IMR-90 (cell line): ENCODE measurements at regions not wholly inside any gene's neighbourhood (a gene's known extent, or its start where the extent isn't known, plus 50 kb on each side); places are given as distances from the start of the nearest gene placed in this dataset.
A peak's percentile ranks its signal among the peaks of the same experiment; 100 is the strongest.

Experiments
- ATAC-seq: fragments of 200-7000 bp; cut with Tn5 transposase; 2 replicates; pipeline ENCODE4 v1.9.1; 2020; ENCODE audit warnings: low read depth, mild to moderate bottlenecking, moderate library complexity
- BruUV-seq: library from RNA; stranded (reverse); fragments of 400-500 nt; replicated peaks from 2 replicates; lab custom pipeline; 2021; lab: Mats Ljungman, UMichigan
- CTCF ChIA-PET: fragments of 300-600 bp; formaldehyde crosslinking; extraction: SDS; loops from one replicate; lab custom pipeline; 2021; ENCODE audit warnings: antibody characterized with exemption; lab: Yijun Ruan, JAX
- POLR2A ChIA-PET: fragments of 300-600 bp; sonication (Branson Sonifier 250); formaldehyde crosslinking; loops from one replicate; lab custom pipeline; 2022; ENCODE audit warnings: antibody characterized with exemption; ENCODE audit not compliant: unreplicated experiment; lab: Charles Lee
- DNase-seq: peaks from one replicate; pipeline ENCODE4 v3.0.0; 2013
- H2AFZ ChIP-seq: replicated peaks from 2 replicates; pipeline ENCODE3; 2013; ENCODE audit warnings: low read length, mild to moderate bottlenecking; ENCODE audit not compliant: poor library complexity
- H2AK5ac ChIP-seq: 2 replicates; pipeline ENCODE4 v1.6.1; 2013; ENCODE audit warnings: low read depth, low read length, inconsistent platforms
- H2AK9ac ChIP-seq: replicated peaks from 2 replicates; pipeline ENCODE3; 2013; ENCODE audit warnings: mild to moderate bottlenecking, low read depth, low read length, moderate library complexity; ENCODE audit not compliant: poor library complexity
- H2BK120ac ChIP-seq: 2 replicates; pipeline ENCODE4 v1.6.1; 2013; ENCODE audit warnings: low read depth, low read length, inconsistent platforms
- H2BK15ac ChIP-seq: 3 replicates; pipeline ENCODE4 v1.6.1; 2013; ENCODE audit warnings: low read depth, low read length, inconsistent platforms
- H2BK20ac ChIP-seq: 2 replicates; pipeline ENCODE4 v1.6.1; 2013; ENCODE audit warnings: low read depth, mild to moderate bottlenecking, inconsistent platforms, low read length, moderate library complexity
- H2BK5ac ChIP-seq: 2 replicates; pipeline ENCODE4 v1.6.1; 2013; ENCODE audit warnings: mild to moderate bottlenecking, low read depth, low read length, inconsistent platforms; ENCODE audit not compliant: poor library complexity, severe bottlenecking
- H3K14ac ChIP-seq: replicated peaks from 2 replicates; pipeline ENCODE4 v1.6.1; 2013; ENCODE audit warnings: low read depth, low read length, inconsistent platforms
- H3K18ac ChIP-seq: 2 replicates; pipeline ENCODE4 v1.6.1; 2013; ENCODE audit warnings: low read depth, low read length, control low read depth
- H3K23ac ChIP-seq: 2 replicates; pipeline ENCODE4 v1.6.1; 2013; ENCODE audit warnings: low read depth, low read length, inconsistent platforms
- H3K27ac ChIP-seq: 2 replicates; pipeline ENCODE4 v1.5.1; 2013; ENCODE audit warnings: mild to moderate bottlenecking, control low read depth, low read length; ENCODE audit not compliant: insufficient read depth
- H3K27me3 ChIP-seq: 2 replicates; pipeline ENCODE4 v1.6.1; 2013; ENCODE audit warnings: low read length; ENCODE audit not compliant: control insufficient read depth, insufficient read depth
- H3K36me3 ChIP-seq: 2 replicates; pipeline ENCODE4 v1.6.1; 2013; ENCODE audit warnings: low read length, mixed read lengths; ENCODE audit not compliant: control insufficient read depth, insufficient read depth
- H3K4ac ChIP-seq: 2 replicates; pipeline ENCODE4 v1.6.1; 2013; ENCODE audit warnings: low read depth, low read length, inconsistent platforms
- H3K4me1 ChIP-seq: 2 replicates; pipeline ENCODE4 v1.6.1; 2013; ENCODE audit warnings: low read length, mixed read lengths; ENCODE audit not compliant: control insufficient read depth, insufficient read depth
- H3K4me2 ChIP-seq: 2 replicates; pipeline ENCODE4 v1.6.1; 2013; ENCODE audit warnings: low read depth, mild to moderate bottlenecking, control low read depth, low read length, moderate library complexity
- H3K4me3 ChIP-seq: 2 replicates; pipeline ENCODE4 v1.5.1; 2013; ENCODE audit warnings: low read depth, mild to moderate bottlenecking, control low read depth, low read length, moderate library complexity; ENCODE audit not compliant: insufficient read depth
- H3K56ac ChIP-seq: 2 replicates; pipeline ENCODE4 v1.6.1; 2013; ENCODE audit warnings: low read length, inconsistent platforms; ENCODE audit not compliant: insufficient read depth; ENCODE audit errors: extremely low read depth
- H3K79me1 ChIP-seq, 2 experiments: 2 replicates each; pipeline ENCODE4 v1.6.1; 2013; ENCODE audit warnings: low read length in 2 of 2, inconsistent platforms in 1 of 2, low read depth in 1 of 2
- H3K9ac ChIP-seq: 2 replicates; pipeline ENCODE4 v1.6.1; 2013; ENCODE audit warnings: low read depth, low read length, control low read depth
- H3K9me1 ChIP-seq: 2 replicates; pipeline ENCODE4 v1.6.1; 2013; ENCODE audit warnings: low read length, inconsistent platforms; ENCODE audit not compliant: insufficient read depth
- H3K9me3 ChIP-seq: 2 replicates; pipeline ENCODE4 v1.6.1; 2013; ENCODE audit warnings: low read length; ENCODE audit not compliant: control insufficient read depth, insufficient read depth
- H4K20me1 ChIP-seq: 2 replicates; pipeline ENCODE4 v1.6.1; 2013; ENCODE audit warnings: low read length, inconsistent platforms; ENCODE audit not compliant: insufficient read depth
- H4K5ac ChIP-seq: 2 replicates; pipeline ENCODE4 v1.6.1; 2013; ENCODE audit warnings: mild to moderate bottlenecking, low read depth, low read length, control low read depth
- H4K8ac ChIP-seq, 2 experiments: 2 replicates each; pipeline ENCODE4 v1.6.1; 2013; ENCODE audit warnings: low read depth in 2 of 2, low read length in 2 of 2, control low read depth in 1 of 2, inconsistent platforms in 1 of 2
- H4K91ac ChIP-seq: 2 replicates; pipeline ENCODE4 v1.6.1; 2013; ENCODE audit warnings: low read depth, low read length, inconsistent platforms; ENCODE audit not compliant: insufficient read depth
- MXI1 ChIP-seq: IDR thresholded peaks from 2 replicates; pipeline ENCODE4 v1.6.1; 2012; ENCODE audit warnings: low read depth, mild to moderate bottlenecking, low read length, moderate library complexity, borderline replicate concordance
- WGBS, 2 experiments: methylation state at CpG; one replicate each; pipeline versions ENCODE4 v1.1.5 to v1.1.7; 2013; ENCODE audit warnings: missing lambda C conversion rate in 2 of 2; ENCODE audit not compliant: insufficient read length in 1 of 2; ENCODE audit errors: extremely low coverage in 2 of 2; 5-methylcytosine and 5-hydroxymethylcytosine counted together
- dilution Hi-C: fragments of 300-500 bp; cut with HindIII; formaldehyde crosslinking; loops from one replicate; pipeline ENCODE4 v1.14.3; 2018; ENCODE audit warnings: low sequenced_read_pairs; ENCODE audit not compliant: unreplicated experiment
- in situ Hi-C: fragments of 300-500 bp; cut with MboI; formaldehyde crosslinking; loops from 3 replicates; pipeline ENCODE4 v1.14.3; 2019; ENCODE audit warnings: low sequenced_read_pairs, inconsistent platforms, mixed read lengths
- intact Hi-C: fragments of 100-400 bp; cut with micrococcal nuclease; formaldehyde crosslinking; loops from 2 replicates; pipeline ENCODE4 v1.10.0; 2022

DNA sequence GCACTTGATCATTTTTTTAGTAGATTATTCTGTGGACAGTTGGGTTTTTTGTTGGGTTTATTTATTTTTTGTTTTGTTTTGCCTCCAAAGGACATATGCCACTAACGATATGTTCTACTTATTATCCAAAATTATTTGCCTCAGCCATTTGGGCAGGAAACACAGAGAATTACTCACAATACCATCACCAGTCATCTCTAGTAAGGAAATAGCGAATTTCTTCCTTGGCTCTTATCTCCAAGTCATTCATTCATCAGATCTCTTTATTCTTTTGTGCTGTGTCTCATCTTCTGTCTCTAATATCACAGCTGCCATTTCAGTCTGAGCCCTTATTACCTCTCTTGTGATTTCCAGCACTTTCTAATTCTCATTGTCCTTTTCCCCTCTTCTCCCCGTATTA, 130.4 kb upstream of the SMLR1 start:
- no TSS peak for BruUV-seq
- peak; percentile 22 for DNase-seq
- POLR2A ChIA-PET: no interaction called here

More for the DNA sequence above, 130.4 kb upstream of the SMLR1 start:
- no CpG with 5 or more reads among the region's 3 CpGs for WGBS, 2 experiments
- Histone ChIP-seq H3K4me1 (no peaks in the 10 kb centered on the region; the same call in 1 of the 2 replicates), H3K18ac (no peak overlapping the region), H3K4me2 (no peak overlapping the region), H2BK5ac (no peak overlapping the region), H3K56ac (no peak overlapping the region), H2BK120ac (peak overlapping the region; percentile 32; the same call in 1 of the 2 replicates), H3K9me3 (no peaks in the 10 kb centered on the region), H4K20me1 (no peaks in the 10 kb centered on the region), H3K9me1 (no peaks in the 10 kb centered on the region), H3K4ac (no peak overlapping the region; the same call in 1 of the 2 replicates), H3K4me3 (no peak overlapping the region), H4K91ac (no peak overlapping the region), H3K36me3 (no peaks in the 10 kb centered on the region), H3K9ac (no peak overlapping the region), H2BK20ac (peak overlapping the region; percentile 27; the same call in 1 of the 2 replicates), H2AK5ac (no peak overlapping the region), H2BK15ac (no peak overlapping the region), H4K5ac (no peak overlapping the region), H3K27ac (no peak overlapping the region), H2AFZ (no peak overlapping the region), H3K27me3 (peaks cover 4% of the 10 kb centered on the region), H2AK9ac (no peak overlapping the region), H3K23ac (no peak overlapping the region), H3K79me1 (no peaks in the 10 kb centered on the region), H3K14ac (0 out of 2 replicates have a peak overlapping the region, but pooled peaks have one; percentile 55), H4K8ac (peak overlapping the region in 1 of 2 experiments; percentile 15; a peak in 1 of 4 replicates)
- CTCF ChIA-PET: interaction anchor here (0.6 to 1.2 kb wide), 2 partner anchors 252 to 332 kb away, joined by 4 read pairs; no protein-coding TSS in a partner anchor
- in situ Hi-C loops: loop anchor here (10.0 kb wide), 1 partner anchor 332 kb away; the partner anchor contains the start of gene TMEM200A
- intact Hi-C loops: loop anchor here (10.0 kb wide), 1 partner anchor 402 kb away; no protein-coding TSS in a partner anchor
- ATAC-seq: no peak
- no peak for TF ChIP-seq MXI1
- dilution Hi-C loops: no loop called here
